GM19395 (cell line): ENCODE measurements at regions not wholly inside any gene's neighbourhood (a gene's known extent, or its start where the extent isn't known, plus 50 kb on each side); places are given as distances from the start of the nearest gene placed in this dataset.

ENCODE experiments used
- ATAC-seq: cut with Tn5 transposase; IDR thresholded peaks from one replicate; pipeline ENCODE4 v1.9.1; 2021; ENCODE audit warnings: mild to moderate bottlenecking, moderate library complexity; ENCODE audit not compliant: unreplicated experiment

GRCh38 chr3:111465081-111465670, 76.8 kb upstream of the CD96 start:
- no peak for ATAC-seq

- no peak for ATAC-seq
Observed at GRCh38 chr3:111470032-111470431, 72.0 kb upstream of the CD96 start.

GRCh38 chr3:111471831-111472230, 70.2 kb upstream of the CD96 start:
- ATAC-seq, result no peak

GRCh38 chr3:111472556-111472955, 69.4 kb upstream of the CD96 start:
- ATAC-seq, result no peak

- ATAC-seq, result no peak
Observed at GRCh38 chr3:111473550-111473949, 68.4 kb upstream of the CD96 start.

- no peak for ATAC-seq
Observed at GRCh38 chr3:111476701-111477100, 65.3 kb upstream of the CD96 start.

GRCh38 chr3:111480091-111480490, 61.9 kb upstream of the CD96 start:
- no peak for ATAC-seq

- no peak for ATAC-seq
Observed at GRCh38 chr3:111481551-111481950, 60.4 kb upstream of the CD96 start.

- no peak for ATAC-seq
Observed at GRCh38 chr3:111482574-111482973, 59.4 kb upstream of the CD96 start.

- ATAC-seq, result no peak
Observed at GRCh38 chr3:111485086-111485485, 56.9 kb upstream of the CD96 start.
